Activated T-helper 1 cell treated with anti-CD3 and anti-CD28 coated beads, Interleukin-12 subunit alpha, Interleukin-12 subunit beta, Interleukin-2, Interleukin-4 antibody, amounts not matched to agents 30 ng/mL and 10 ng/mL and 1 ng/mL, durations not matched to agents 14 hours and 24 hours and 36 hours (primary cell): ENCODE measurements at regions not wholly inside any gene's neighbourhood (a gene's known extent, or its start where the extent isn't known, plus 50 kb on each side); places are given as distances from the start of the nearest gene placed in this dataset.

Source experiments
- DNase-seq: peaks from one replicate; pipeline ENCODE4 v3.0.0; 2021; ENCODE audit warnings: low spot score
- H3K27ac Mint-ChIP-seq: one replicate; pipeline ENCODE4 v1.8.0; 2021; ENCODE audit warnings: mild to moderate bottlenecking, mixed read lengths
- H3K27me3 Mint-ChIP-seq: one replicate; pipeline ENCODE4 v1.8.0; 2022; ENCODE audit warnings: mild to moderate bottlenecking, moderate library complexity, mixed read lengths; ENCODE audit not compliant: insufficient read depth
- H3K36me3 Mint-ChIP-seq: one replicate; pipeline ENCODE4 v1.8.0; 2021; ENCODE audit warnings: low read depth, mixed read lengths
- H3K4me1 Mint-ChIP-seq: one replicate; pipeline ENCODE4 v1.8.0; 2021; ENCODE audit warnings: low read depth, mixed read lengths
- H3K4me3 Mint-ChIP-seq: one replicate; pipeline ENCODE4 v1.8.0; 2021; ENCODE audit warnings: mild to moderate bottlenecking, moderate library complexity, mixed read lengths
- H3K9me3 Mint-ChIP-seq: one replicate; pipeline ENCODE4 v1.8.0; 2021; ENCODE audit warnings: mixed read lengths
- intact Hi-C: fragments of 100-400 bp; cut with micrococcal nuclease; formaldehyde crosslinking; loops from one replicate; pipeline ENCODE4 v1.15.1; 2024

GRCh38 chr6:74768738-74769137 lies 437.1 kb downstream of the COL12A1 start:
- no peaks in the 10 kb centered on the region for H3K9me3 Mint-ChIP-seq
- no peak for DNase-seq
- intact Hi-C loops, result no loop called here
- H3K4me1 Mint-ChIP-seq, result no peaks in the 10 kb centered on the region
- no peaks in the 10 kb centered on the region for H3K36me3 Mint-ChIP-seq
- H3K27me3 Mint-ChIP-seq, result no peaks in the 10 kb centered on the region
- H3K27ac Mint-ChIP-seq, result no peak overlapping the region
- H3K4me3 Mint-ChIP-seq, result no peak overlapping the region

- H3K4me1 Mint-ChIP-seq, result no peaks in the 10 kb centered on the region
- intact Hi-C loops, result no loop called here
These were observed 437.7 kb downstream of the COL12A1 start for GRCh38 chr6:74768120-74768519.

GRCh38 chr6:74765486-74765885 lies 440.4 kb downstream of the COL12A1 start:
- H3K4me1 Mint-ChIP-seq, result no peaks in the 10 kb centered on the region
- no peaks in the 10 kb centered on the region for H3K9me3 Mint-ChIP-seq
- H3K27ac Mint-ChIP-seq, result no peak overlapping the region
- no peaks in the 10 kb centered on the region for H3K27me3 Mint-ChIP-seq
- H3K4me3 Mint-ChIP-seq, result no peak overlapping the region
- intact Hi-C loops, result no loop called here
- H3K36me3 Mint-ChIP-seq, result no peaks in the 10 kb centered on the region
- no peak for DNase-seq

More at GRCh38 chr6:74768120-74768519, 437.7 kb downstream of the COL12A1 start:
- Mint-ChIP-seq H3K27me3 (no peaks in the 10 kb centered on the region), H3K27ac (no peak overlapping the region), H3K9me3 (no peaks in the 10 kb centered on the region), H3K36me3 (no peaks in the 10 kb centered on the region), H3K4me3 (no peak overlapping the region)
- DNase-seq, result no peak

GRCh38 chr6:74764486-74764885 lies 441.4 kb downstream of the COL12A1 start:
- Mint-ChIP-seq H3K36me3 (no peaks in the 10 kb centered on the region), H3K4me3 (no peak overlapping the region)

GRCh38 chr6:74762841-74763240 lies 443.0 kb downstream of the COL12A1 start:
- DNase-seq, result no peak
- H3K27me3 Mint-ChIP-seq, result no peaks in the 10 kb centered on the region
- intact Hi-C loops, result no loop called here
- H3K27ac Mint-ChIP-seq, result no peak overlapping the region
- no peaks in the 10 kb centered on the region for H3K4me1 Mint-ChIP-seq
- H3K9me3 Mint-ChIP-seq, result no peaks in the 10 kb centered on the region
- no peak overlapping the region for H3K4me3 Mint-ChIP-seq
- H3K36me3 Mint-ChIP-seq, result no peaks in the 10 kb centered on the region

More at GRCh38 chr6:74764486-74764885, 441.4 kb downstream of the COL12A1 start:
- intact Hi-C loops, result no loop called here
- H3K27ac Mint-ChIP-seq, result no peak overlapping the region
- no peaks in the 10 kb centered on the region for H3K27me3 Mint-ChIP-seq
- no peaks in the 10 kb centered on the region for H3K4me1 Mint-ChIP-seq
- DNase-seq, result no peak
- H3K9me3 Mint-ChIP-seq, result no peaks in the 10 kb centered on the region

- Mint-ChIP-seq H3K4me1 (no peaks in the 10 kb centered on the region), H3K4me3 (no peak overlapping the region), H3K36me3 (no peaks in the 10 kb centered on the region), H3K9me3 (no peaks in the 10 kb centered on the region), H3K27me3 (no peaks in the 10 kb centered on the region), H3K27ac (no peak overlapping the region)
- intact Hi-C loops, result loop anchor here (10.0 kb wide), 1 partner anchor 447 kb away; the partner anchor contains the start of gene COL12A1
- DNase-seq, result no peak
These were observed 448.0 kb downstream of the COL12A1 start for GRCh38 chr6:74757813-74758212.

GRCh38 chr6:74756923-74757322 lies 448.9 kb downstream of the COL12A1 start:
- Mint-ChIP-seq H3K4me1 (no peaks in the 10 kb centered on the region), H3K9me3 (no peaks in the 10 kb centered on the region), H3K4me3 (no peak overlapping the region), H3K27me3 (no peaks in the 10 kb centered on the region), H3K36me3 (no peaks in the 10 kb centered on the region), H3K27ac (no peak overlapping the region)
- DNase-seq, result no peak
- intact Hi-C loops, result loop anchor here (10.0 kb wide), 1 partner anchor 448 kb away; the partner anchor contains the start of gene COL12A1

GRCh38 chr6:74755778-74756177 lies 450.1 kb downstream of the COL12A1 start:
- no peak overlapping the region for H3K27ac Mint-ChIP-seq
- intact Hi-C loops, result loop anchor here (10.0 kb wide), 1 partner anchor 449 kb away; the partner anchor contains the start of gene COL12A1
- no peaks in the 10 kb centered on the region for H3K9me3 Mint-ChIP-seq
- H3K4me1 Mint-ChIP-seq, result no peaks in the 10 kb centered on the region
- no peak for DNase-seq
- H3K27me3 Mint-ChIP-seq, result no peaks in the 10 kb centered on the region
- no peaks in the 10 kb centered on the region for H3K36me3 Mint-ChIP-seq
- no peak overlapping the region for H3K4me3 Mint-ChIP-seq

- no peaks in the 10 kb centered on the region for H3K9me3 Mint-ChIP-seq
- H3K4me1 Mint-ChIP-seq, result no peaks in the 10 kb centered on the region
- no peaks in the 10 kb centered on the region for H3K36me3 Mint-ChIP-seq
- no peak for DNase-seq
- no peak overlapping the region for H3K4me3 Mint-ChIP-seq
- no peaks in the 10 kb centered on the region for H3K27me3 Mint-ChIP-seq
- intact Hi-C loops, result loop anchor here (10.0 kb wide), 1 partner anchor 450 kb away; the partner anchor contains the start of gene COL12A1
- H3K27ac Mint-ChIP-seq, result no peak overlapping the region
These were observed 450.7 kb downstream of the COL12A1 start for GRCh38 chr6:74755196-74755595.

GRCh38 chr6:74753883-74754600 lies 451.8 kb downstream of the COL12A1 start:
- H3K36me3 Mint-ChIP-seq, result no peaks in the 10 kb centered on the region
- no peak for DNase-seq
- no peaks in the 10 kb centered on the region for H3K27me3 Mint-ChIP-seq
- no peaks in the 10 kb centered on the region for H3K9me3 Mint-ChIP-seq
- intact Hi-C loops, result loop anchor here (10.0 kb wide), 1 partner anchor 451 kb away; the partner anchor contains the start of gene COL12A1
- no peaks in the 10 kb centered on the region for H3K4me1 Mint-ChIP-seq
- H3K4me3 Mint-ChIP-seq, result no peak overlapping the region
- H3K27ac Mint-ChIP-seq, result no peak overlapping the region

- Mint-ChIP-seq H3K27me3 (no peaks in the 10 kb centered on the region), H3K4me1 (no peaks in the 10 kb centered on the region), H3K9me3 (no peaks in the 10 kb centered on the region), H3K4me3 (no peak overlapping the region), H3K27ac (no peak overlapping the region), H3K36me3 (no peaks in the 10 kb centered on the region)
- no peak for DNase-seq
- intact Hi-C loops, result loop anchor here (10.0 kb wide), 1 partner anchor 452 kb away; the partner anchor contains the start of gene COL12A1
These were observed 453.6 kb downstream of the COL12A1 start for GRCh38 chr6:74752303-74752702.

GRCh38 chr6:74750826-74751225 lies 455.0 kb downstream of the COL12A1 start:
- H3K4me3 Mint-ChIP-seq, result no peak overlapping the region
- intact Hi-C loops, result loop anchor here (10.0 kb wide), 1 partner anchor 454 kb away; the partner anchor contains the start of gene COL12A1
- H3K27ac Mint-ChIP-seq, result no peak overlapping the region

More at GRCh38 chr6:74750826-74751225, 455.0 kb downstream of the COL12A1 start:
- Mint-ChIP-seq H3K36me3 (no peaks in the 10 kb centered on the region), H3K27me3 (no peaks in the 10 kb centered on the region), H3K4me1 (no peaks in the 10 kb centered on the region), H3K9me3 (no peaks in the 10 kb centered on the region)
- DNase-seq, result no peak
